ENCODE measurements at regions not wholly inside any gene's neighbourhood (a gene's known extent, or its start where the extent isn't known, plus 50 kb on each side); places are given as distances from the start of the nearest gene placed in this dataset.

DNA sequence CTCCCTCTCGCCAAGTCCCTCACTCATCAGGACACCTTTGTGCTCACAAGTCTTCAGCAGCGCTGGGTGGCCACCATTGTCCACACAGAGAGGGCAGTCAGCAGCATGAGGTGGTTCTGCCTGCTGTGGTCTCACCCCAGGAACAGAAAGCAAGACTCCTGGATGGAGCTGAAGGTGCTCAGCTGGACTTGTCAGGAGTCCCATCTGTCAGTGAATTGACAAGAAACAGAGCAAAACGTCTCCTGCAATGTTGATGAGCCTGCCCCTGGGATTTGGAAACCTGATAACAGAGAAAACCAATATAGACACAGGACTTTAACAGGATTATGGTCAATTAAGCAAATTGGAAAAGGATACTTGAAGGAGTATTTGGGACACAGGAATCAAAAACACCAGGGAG, 122.2 kb upstream of the PRSS58 start:
- TF ChIP-seq, protein P1, sequence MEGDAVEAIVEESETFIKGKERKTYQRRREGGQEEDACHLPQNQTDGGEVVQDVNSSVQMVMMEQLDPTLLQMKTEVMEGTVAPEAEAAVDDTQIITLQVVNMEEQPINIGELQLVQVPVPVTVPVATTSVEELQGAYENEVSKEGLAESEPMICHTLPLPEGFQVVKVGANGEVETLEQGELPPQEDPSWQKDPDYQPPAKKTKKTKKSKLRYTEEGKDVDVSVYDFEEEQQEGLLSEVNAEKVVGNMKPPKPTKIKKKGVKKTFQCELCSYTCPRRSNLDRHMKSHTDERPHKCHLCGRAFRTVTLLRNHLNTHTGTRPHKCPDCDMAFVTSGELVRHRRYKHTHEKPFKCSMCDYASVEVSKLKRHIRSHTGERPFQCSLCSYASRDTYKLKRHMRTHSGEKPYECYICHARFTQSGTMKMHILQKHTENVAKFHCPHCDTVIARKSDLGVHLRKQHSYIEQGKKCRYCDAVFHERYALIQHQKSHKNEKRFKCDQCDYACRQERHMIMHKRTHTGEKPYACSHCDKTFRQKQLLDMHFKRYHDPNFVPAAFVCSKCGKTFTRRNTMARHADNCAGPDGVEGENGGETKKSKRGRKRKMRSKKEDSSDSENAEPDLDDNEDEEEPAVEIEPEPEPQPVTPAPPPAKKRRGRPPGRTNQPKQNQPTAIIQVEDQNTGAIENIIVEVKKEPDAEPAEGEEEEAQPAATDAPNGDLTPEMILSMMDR (IDR thresholded peaks at IDR 0.05) = no peak
- TF ChIP-seq POLR2A (IDR thresholded peaks at IDR 0.05) = no peak
